HG02610 (cell line): ENCODE measurements at regions not wholly inside any gene's neighbourhood (a gene's known extent, or its start where the extent isn't known, plus 50 kb on each side); places are given as distances from the start of the nearest gene placed in this dataset.
"Not testable (repeated sequence)": the region's sequence is repeated elsewhere in the genome, so short reads cannot be mapped to it uniquely, and the experiment has no call there.

Experiments used
- ATAC-seq: cut with Tn5 transposase; IDR thresholded peaks from one replicate; pipeline ENCODE4 v1.9.1; 2021; ENCODE audit warnings: mild to moderate bottlenecking, moderate library complexity; ENCODE audit not compliant: unreplicated experiment

- ATAC-seq, result no peak
These were observed 105.1 kb downstream of the OXSM start for GRCh38 chr3:25895031-25895430.

GRCh38 chr3:25895443-25895842 is 105.6 kb downstream of the OXSM start:
- no peak for ATAC-seq

- ATAC-seq, result peak; percentile 85
These were observed 107.1 kb downstream of the OXSM start for GRCh38 chr3:25897019-25897418.

- no peak for ATAC-seq
These were observed 109.6 kb downstream of the OXSM start for GRCh38 chr3:25899352-25900101.

- no peak for ATAC-seq
These were observed 110.3 kb downstream of the OXSM start for GRCh38 chr3:25900161-25900560.

- ATAC-seq, result no peak
These were observed 111.9 kb downstream of the OXSM start for GRCh38 chr3:25901796-25902195.

GRCh38 chr3:25902586-25902985 is 112.7 kb downstream of the OXSM start:
- no peak for ATAC-seq

- no peak for ATAC-seq
These were observed 113.7 kb downstream of the OXSM start for GRCh38 chr3:25903371-25904129.

GRCh38 chr3:25904206-25904605 is 114.3 kb downstream of the OXSM start:
- ATAC-seq, result no peak

- ATAC-seq, result no peak
These were observed 116.4 kb downstream of the OXSM start for GRCh38 chr3:25906132-25906906.

- no peak for ATAC-seq
These were observed 117.2 kb downstream of the OXSM start for GRCh38 chr3:25907081-25907480.

GRCh38 chr3:25910105-25910504 is 120.2 kb downstream of the OXSM start:
- no peak for ATAC-seq

GRCh38 chr3:25910997-25911396 is 121.1 kb downstream of the OXSM start:
- ATAC-seq, result no peak

GRCh38 chr3:25911525-25912295 is 121.8 kb downstream of the OXSM start:
- ATAC-seq, result no peak

GRCh38 chr3:25913179-25913578 is 123.3 kb downstream of the OXSM start:
- ATAC-seq, result no peak

- ATAC-seq, result no peak
These were observed 125.8 kb downstream of the OXSM start for GRCh38 chr3:25915673-25916072.

GRCh38 chr3:25916321-25916720 is 126.4 kb downstream of the OXSM start:
- no peak for ATAC-seq

GRCh38 chr3:25931967-25932366 is 142.1 kb downstream of the OXSM start:
- ATAC-seq, result not testable (repeated sequence)

GRCh38 chr3:25938566-25939325 is 148.9 kb downstream of the OXSM start:
- ATAC-seq, result no peak

- no peak for ATAC-seq
These were observed 151.0 kb downstream of the OXSM start for GRCh38 chr3:25940935-25941334.
